NCI-H748 (cell line): ENCODE measurements at regions not wholly inside any gene's neighbourhood (a gene's known extent, or its start where the extent isn't known, plus 50 kb on each side); places are given as distances from the start of the nearest gene placed in this dataset.
"Not testable (repeated sequence)": the region's sequence is repeated elsewhere in the genome, so short reads cannot be mapped to it uniquely, and the experiment has no call there.

ENCODE experiments used
- DNase-seq: peaks from one replicate; lab custom pipeline; 2025; ENCODE audit not compliant: unreplicated experiment; lab: John Stamatoyannopoulos, UW

DNA sequence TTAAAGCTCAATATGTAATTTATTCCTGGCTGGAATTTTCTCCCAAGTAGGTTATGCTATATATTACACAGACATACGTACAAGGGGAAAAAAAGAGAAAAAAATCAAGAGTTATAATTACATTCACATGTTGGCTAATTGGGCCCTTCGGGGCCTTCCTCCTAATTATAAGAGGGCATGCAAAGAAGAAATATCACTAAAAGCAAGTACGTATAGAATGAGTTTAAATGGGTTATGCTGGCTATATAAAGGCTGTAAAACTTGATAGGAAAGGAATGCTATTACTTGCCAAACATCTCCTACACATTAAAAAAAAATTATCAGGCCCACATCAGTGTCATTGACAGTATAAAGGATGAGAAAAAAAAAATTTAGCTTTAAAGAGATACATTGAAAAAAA, 1396.1 kb upstream of the ADGRL4 start:
- no peak for DNase-seq

DNA sequence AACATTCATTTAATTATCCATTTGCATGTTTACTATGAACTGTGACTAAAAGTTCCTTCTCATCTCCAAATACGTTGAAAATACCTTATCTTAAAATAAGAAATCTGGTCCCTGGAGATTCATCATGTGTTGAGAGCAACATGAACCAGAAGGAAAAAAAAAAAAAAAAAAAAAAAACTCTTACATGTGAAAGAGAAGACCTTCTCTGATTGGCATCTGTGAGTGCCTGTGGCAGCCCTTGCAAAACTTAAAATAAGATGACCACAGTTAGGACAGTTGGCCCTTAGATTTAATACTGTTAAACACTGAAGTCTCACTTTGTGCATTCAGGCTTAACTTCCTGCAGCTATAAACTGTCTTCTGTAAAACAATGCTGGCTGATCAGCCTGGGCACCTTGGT, 1395.2 kb upstream of the ADGRL4 start:
- DNase-seq = no peak

GRCh38 chr1:80392529-80392928, 1386.0 kb upstream of the ADGRL4 start:
- DNase-seq = peak; percentile 3

GRCh38 chr1:80385650-80386049, 1379.1 kb upstream of the ADGRL4 start:
- DNase-seq = no peak

- no peak for DNase-seq
These were observed 1378.4 kb upstream of the ADGRL4 start for GRCh38 chr1:80384959-80385358.

DNA sequence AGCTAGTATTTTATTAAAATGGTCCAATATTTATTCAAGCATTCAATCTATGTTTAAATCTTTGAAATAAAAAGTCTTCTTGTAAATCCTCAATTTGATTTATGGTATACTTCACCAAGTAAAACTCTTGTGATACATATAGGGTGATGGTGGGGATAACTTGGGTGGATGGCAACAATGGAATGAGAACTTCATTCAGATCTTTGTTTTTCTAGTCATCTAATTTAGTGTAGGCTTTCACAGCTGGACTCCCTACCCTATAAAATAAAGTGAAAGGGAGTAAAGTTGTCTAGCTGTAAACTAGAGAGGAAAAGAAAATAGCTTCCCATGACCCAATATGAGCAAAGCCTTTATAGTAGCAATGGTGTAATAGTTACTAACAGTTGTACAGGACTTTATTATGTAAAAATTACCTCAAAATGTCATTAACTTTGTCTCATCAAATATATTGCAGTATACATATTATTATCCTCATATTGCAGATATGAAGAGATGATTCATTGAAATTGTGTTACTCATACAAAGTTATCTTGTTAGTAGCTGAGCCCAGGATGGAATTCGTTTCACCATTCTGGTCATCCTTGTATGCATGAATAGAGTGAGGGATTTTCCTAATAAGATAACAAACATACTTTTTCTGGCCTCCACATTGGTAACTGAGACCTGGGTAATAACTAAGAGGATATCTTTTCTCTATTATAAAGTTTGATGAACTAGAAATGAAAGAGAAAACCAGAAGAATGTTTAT, 1377.7 kb upstream of the ADGRL4 start:
- no peak for DNase-seq

- DNase-seq = no peak
These were observed 1369.1 kb upstream of the ADGRL4 start for GRCh38 chr1:80375662-80376061.

DNA sequence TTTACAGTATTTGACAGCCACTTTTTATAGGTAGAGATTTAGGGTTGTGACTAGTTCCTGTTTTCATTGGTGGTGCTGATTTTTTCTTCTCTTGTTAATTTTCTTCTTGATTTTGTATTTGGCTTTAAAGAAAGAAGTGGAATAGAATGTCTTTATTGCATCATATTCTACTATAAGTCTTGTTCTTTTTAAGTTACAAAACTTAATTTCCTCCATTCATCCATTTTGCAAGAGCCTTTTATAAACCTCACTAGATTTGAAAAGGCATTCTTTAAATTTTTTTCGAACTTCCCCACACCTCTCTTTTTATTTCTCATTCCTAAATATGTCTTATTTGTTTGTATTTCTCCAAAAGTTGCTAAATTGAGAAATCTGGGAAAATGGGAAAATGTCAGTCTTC, 1368.6 kb upstream of the ADGRL4 start:
- DNase-seq = no peak

DNA sequence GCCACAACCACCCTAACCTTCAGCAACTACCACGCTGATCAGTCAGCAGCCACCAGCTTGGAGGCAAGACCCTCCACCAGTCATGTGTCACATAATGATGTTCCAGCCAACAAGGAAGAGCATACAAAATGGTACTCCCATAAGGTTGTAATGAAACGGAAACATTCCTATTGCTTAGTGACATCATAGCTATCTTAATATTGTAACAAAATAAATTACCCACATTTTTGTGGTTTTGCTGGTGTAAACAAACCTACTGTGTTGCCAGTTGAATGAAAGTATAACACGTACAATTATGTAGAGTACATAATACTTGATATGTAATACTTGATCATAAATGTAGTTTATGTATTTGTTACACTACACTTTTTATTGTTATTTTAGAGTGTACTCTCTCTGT, 1363.2 kb upstream of the ADGRL4 start:
- no peak for DNase-seq

DNA sequence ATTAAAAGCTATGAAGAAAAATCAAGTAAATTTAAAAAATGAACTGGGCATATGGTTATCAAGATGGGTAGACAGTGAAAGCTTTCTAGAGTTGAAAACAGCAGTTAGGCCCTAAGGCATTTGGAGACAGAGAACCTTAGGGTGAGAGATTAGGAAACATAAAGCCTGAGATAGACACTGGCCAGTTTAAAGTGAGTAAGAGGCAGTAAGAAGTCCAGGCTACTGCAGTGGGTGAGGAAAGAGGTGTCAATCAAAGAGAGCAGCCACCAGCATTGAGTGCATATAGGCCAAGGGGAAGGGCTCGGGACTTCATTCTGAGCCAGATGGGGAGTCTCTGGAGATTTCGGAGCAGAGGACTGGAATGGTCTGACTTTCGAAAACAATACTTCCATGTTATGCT, 1360.5 kb upstream of the ADGRL4 start:
- no peak for DNase-seq

GRCh38 chr1:80365359-80366021, 1359.0 kb upstream of the ADGRL4 start:
- DNase-seq = no peak

- DNase-seq = no peak
These were observed 1357.4 kb upstream of the ADGRL4 start for GRCh38 chr1:80363689-80364475.

GRCh38 chr1:80359666-80360065, 1353.1 kb upstream of the ADGRL4 start:
- DNase-seq = no peak

DNA sequence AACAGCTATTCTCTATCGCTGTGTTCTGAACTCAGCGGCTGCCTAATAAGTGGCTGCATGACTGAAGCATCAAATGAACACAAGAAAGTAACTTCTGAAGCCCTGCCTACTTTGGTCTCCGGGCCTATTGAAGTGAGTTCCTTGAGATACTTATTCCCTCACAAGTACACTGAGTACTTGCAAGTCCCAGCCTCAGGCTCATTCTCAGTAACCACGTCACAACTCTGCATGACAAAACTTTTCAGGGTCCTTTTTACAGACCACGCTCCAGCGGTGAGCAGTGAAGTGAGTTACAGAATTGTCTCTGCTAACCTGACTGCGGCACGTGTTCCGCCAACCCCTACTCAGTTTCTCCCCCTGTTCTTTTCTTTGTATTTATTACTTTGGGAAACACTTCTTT, 1342.7 kb upstream of the ADGRL4 start:
- no peak for DNase-seq

GRCh38 chr1:80341021-80341420, 1334.5 kb upstream of the ADGRL4 start:
- DNase-seq = no peak

- no peak for DNase-seq
These were observed 1311.6 kb upstream of the ADGRL4 start for GRCh38 chr1:80318108-80318507.

DNA sequence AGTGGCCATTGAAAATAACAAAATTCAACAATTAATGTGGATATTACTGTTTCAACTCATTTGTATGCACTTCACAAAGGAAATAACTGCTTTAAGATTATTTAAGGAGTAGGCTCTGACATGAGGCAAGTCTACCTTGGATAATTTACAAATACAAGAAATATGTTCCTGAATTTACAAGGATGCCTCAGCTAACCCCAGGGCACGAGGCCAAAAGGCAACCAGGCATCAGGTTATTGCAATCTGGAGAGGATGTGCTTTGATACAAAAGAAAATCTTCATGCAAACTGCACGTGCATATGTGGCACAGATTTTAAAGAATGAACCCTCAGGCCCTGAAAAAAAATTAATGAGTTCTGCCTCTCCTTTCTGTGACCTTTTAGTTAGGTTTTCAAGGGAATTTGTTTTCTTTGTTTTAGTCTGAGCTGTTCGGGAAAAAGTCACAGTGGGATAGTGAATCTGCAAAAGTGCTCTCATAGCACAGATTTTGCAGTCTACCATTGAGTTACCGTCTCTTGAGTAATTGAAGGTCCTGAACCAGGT, 1304.2 kb upstream of the ADGRL4 start:
- no peak for DNase-seq

DNA sequence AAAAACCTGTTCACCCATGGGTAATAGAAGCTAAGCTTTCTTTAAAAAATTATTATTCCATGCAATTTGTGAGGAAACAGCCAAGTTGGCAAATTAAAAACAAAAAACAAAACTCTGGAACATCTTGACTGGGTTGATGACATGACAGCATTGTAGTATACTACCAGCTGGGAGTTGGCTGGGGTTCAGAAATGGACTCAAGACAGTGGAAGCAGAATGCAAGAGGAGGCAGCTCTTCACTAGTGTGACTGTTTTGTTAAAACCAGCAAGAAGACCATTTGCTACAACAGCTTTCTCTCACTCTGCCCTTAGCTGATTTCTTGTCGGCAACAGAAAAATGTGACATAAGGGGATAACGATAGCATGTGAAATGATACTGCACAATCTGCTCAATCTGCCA, 1298.9 kb upstream of the ADGRL4 start:
- DNase-seq = no peak

- DNase-seq = no peak
These were observed 1287.3 kb upstream of the ADGRL4 start for GRCh38 chr1:80293818-80294217.

- not testable (repeated sequence) for DNase-seq
These were observed 1282.2 kb upstream of the ADGRL4 start for GRCh38 chr1:80288750-80289149.

DNA sequence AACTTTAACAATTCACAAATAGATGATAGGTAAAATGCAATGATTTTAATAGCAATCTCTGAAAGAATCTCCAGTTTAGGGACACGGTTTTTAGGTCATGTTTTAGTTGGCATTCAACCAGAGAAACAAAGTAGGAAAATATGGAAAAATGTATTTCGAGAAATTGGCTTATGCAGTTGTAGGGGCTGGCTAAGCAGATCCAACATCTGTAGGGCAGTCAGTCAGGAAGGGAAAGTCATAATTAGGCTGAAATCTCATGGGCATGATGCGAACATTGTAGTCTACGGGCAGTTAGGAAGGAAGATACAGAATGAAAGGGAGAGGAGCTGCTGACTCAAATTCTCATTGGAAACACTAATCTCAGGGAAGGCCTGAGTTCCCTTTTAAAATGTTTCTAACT, 1276.0 kb upstream of the ADGRL4 start:
- no peak for DNase-seq

DNA sequence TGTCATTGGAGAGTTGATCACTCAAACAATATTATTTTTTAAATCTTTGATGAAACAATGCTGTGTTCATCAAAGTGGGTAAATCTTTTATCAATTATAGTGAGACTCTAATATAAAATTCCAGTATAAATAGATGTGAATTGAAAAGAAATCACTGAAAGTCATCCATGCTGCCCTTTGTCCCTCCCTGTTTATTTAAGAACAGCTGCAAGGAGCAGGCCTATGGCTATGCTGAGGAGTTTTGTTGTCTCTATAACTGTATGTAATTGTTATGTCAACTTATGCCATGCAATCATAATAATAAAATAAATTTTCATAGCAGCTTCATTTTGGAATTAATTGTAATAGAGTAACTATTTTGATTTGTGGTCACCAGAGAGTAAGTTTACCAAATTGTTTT, 1272.4 kb upstream of the ADGRL4 start:
- DNase-seq = no peak
